ENCODE measurements at regions not wholly inside any gene's neighbourhood (a gene's known extent, or its start where the extent isn't known, plus 50 kb on each side); places are given as distances from the start of the nearest gene placed in this dataset.

DNA sequence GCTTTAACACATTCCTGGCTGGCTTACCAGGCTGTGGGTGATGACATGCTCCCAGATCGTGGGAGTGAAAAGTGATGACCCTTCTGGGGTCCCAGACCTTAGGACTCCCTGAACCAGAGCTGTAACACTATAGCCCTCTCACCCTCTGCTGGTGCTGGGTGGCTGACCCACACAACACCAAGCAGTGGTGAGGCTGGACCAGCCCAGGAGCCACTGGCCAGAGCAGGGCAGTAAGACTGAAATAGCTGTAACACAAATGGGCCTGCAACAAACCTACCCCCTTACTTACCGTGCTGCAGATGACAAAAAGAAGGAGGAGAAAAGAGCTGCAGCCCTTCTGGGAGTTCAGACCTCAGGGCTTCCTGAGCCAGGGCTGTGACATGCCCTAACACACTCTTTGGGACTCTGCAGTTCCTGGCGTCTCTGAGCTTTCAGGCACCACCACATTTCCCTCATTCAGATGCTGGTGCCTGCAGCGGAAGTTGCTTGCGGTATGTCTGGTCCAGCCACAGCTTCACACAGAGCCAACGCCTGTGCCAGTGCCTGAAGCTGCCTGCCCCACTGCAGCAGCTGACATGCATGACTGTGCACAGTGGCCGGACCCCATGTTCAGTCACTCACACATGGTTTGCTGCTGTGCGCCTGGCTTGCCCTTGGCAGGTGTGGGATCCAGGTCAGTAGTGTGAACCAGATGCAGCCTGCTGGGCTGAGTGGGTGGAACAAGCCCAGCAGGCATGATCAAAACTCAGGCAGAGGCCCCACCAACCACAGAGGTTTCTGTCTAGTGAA is 1247.4 kb downstream of the EFNA5 start:
- no peaks in the 10 kb centered on the region for H3K36me3 Mint-ChIP-seq
- H3K4me1 ChIP-seq (ENCODE audit: insufficient read depth, low read length) = no peaks in the 10 kb centered on the region
- peaks cover 0 to 12% (median 2%) of the 10 kb centered on the region in 8 donors for H3K9me3 Mint-ChIP-seq
- no peak overlapping the region for H3K4me3 ChIP-seq (ENCODE audit: low read length in 2 of 2)
- H3K36me3 ChIP-seq (ENCODE audit: insufficient read depth, low read length) = no peaks in the 10 kb centered on the region
- H3K4me1 Mint-ChIP-seq = no peaks in the 10 kb centered on the region
- CTCF ChIA-PET (ENCODE audit: partially characterized antibody) = no interaction called here
- no peak for DNase-seq
- intact Hi-C loops (cut with micrococcal nuclease) = no loop called here
- H3K4me3 Mint-ChIP-seq = no peak overlapping the region
- H3K9me3 ChIP-seq (ENCODE audit: control insufficient read depth in 1 of 2, low read length in 2 of 2) = no peaks in the 10 kb centered on the region
- H3K27ac ChIP-seq (ENCODE audit: low read depth, low read length) = no peak overlapping the region
- no peaks in the 10 kb centered on the region for H3K27me3 ChIP-seq (ENCODE audit: insufficient read depth, low read length)
- POLR2A ChIA-PET (ENCODE audit: partially characterized antibody) = no interaction called here
- H3K27me3 Mint-ChIP-seq = no peaks in the 10 kb centered on the region
- H3K27ac Mint-ChIP-seq = no peak overlapping the region

DNA sequence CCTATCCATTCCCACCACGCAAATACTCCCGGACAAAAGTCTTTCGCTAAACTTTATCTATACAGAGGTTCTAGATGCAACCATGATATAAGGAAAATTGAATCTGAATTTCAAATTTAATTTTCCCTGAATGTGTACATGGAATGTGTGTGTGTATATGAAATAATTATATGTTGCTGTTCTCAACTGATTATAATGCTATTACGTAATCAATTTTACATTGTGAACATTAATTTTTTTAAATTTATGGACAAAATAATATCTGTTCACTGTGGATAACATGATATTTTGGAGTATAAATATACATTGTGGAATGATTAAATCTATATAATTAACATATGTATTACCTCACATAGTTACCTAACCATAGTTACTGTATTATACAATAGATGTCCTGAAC is 1250.6 kb downstream of the EFNA5 start:
- Mint-ChIP-seq H3K36me3 (no peaks in the 10 kb centered on the region), H3K4me1 (no peaks in the 10 kb centered on the region), H3K9me3 (peaks cover 0 to 15% (median 3%) of the 10 kb centered on the region in 8 donors), H3K4me3 (no peak overlapping the region), H3K27me3 (no peaks in the 10 kb centered on the region), H3K27ac (no peak overlapping the region)
- Histone ChIP-seq H3K27me3 (ENCODE audit: insufficient read depth, low read length) (no peaks in the 10 kb centered on the region), H3K9me3 (ENCODE audit: control insufficient read depth in 1 of 2, low read length in 2 of 2) (no peaks in the 10 kb centered on the region), H3K4me3 (ENCODE audit: low read length in 2 of 2) (no peak overlapping the region), H3K4me1 (ENCODE audit: insufficient read depth, low read length) (no peaks in the 10 kb centered on the region), H3K36me3 (ENCODE audit: insufficient read depth, low read length) (no peaks in the 10 kb centered on the region), H3K27ac (ENCODE audit: low read depth, low read length) (no peak overlapping the region)
- POLR2A ChIA-PET (ENCODE audit: partially characterized antibody) = no interaction called here
- no peak for DNase-seq
- CTCF ChIA-PET (ENCODE audit: partially characterized antibody) = no interaction called here
- intact Hi-C loops (cut with micrococcal nuclease) = no loop called here

DNA sequence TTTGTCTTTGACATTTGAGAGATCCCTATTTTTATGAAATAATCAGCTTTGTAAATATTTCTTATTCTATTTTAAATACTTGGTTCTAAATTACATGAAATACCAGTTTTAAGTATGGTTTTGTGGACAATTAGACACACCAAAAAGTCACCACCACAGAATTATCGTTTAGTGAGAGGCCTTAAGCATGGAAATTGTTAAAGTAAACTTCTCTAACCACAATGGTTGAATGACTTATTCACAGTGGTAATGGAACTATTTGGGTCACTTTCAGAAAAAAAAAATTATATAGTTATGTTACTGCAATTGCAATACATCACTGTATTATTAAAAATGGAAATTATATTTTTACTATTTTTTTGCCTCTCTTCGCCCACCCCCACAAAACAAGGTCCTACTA is 1252.5 kb downstream of the EFNA5 start:
- no peaks in the 10 kb centered on the region for H3K27me3 ChIP-seq (ENCODE audit: insufficient read depth, low read length)
- H3K36me3 ChIP-seq (ENCODE audit: insufficient read depth, low read length) = no peaks in the 10 kb centered on the region
- no peaks in the 10 kb centered on the region for H3K27me3 Mint-ChIP-seq
- H3K9me3 Mint-ChIP-seq = peaks cover 0 to 12% (median 3%) of the 10 kb centered on the region in 8 donors
- DNase-seq = no peak
- no peak overlapping the region for H3K27ac ChIP-seq (ENCODE audit: low read depth, low read length)
- intact Hi-C loops (cut with micrococcal nuclease) = no loop called here
- H3K4me1 ChIP-seq (ENCODE audit: insufficient read depth, low read length) = no peaks in the 10 kb centered on the region
- POLR2A ChIA-PET (ENCODE audit: partially characterized antibody) = no interaction called here
- no peaks in the 10 kb centered on the region for H3K36me3 Mint-ChIP-seq
- no peak overlapping the region for H3K4me3 ChIP-seq (ENCODE audit: low read length in 2 of 2)
- H3K9me3 ChIP-seq (ENCODE audit: control insufficient read depth in 1 of 2, low read length in 2 of 2) = no peaks in the 10 kb centered on the region
- no peaks in the 10 kb centered on the region for H3K4me1 Mint-ChIP-seq
- no peak overlapping the region for H3K27ac Mint-ChIP-seq
- CTCF ChIA-PET (ENCODE audit: partially characterized antibody) = no interaction called here
- H3K4me3 Mint-ChIP-seq = no peak overlapping the region

DNA sequence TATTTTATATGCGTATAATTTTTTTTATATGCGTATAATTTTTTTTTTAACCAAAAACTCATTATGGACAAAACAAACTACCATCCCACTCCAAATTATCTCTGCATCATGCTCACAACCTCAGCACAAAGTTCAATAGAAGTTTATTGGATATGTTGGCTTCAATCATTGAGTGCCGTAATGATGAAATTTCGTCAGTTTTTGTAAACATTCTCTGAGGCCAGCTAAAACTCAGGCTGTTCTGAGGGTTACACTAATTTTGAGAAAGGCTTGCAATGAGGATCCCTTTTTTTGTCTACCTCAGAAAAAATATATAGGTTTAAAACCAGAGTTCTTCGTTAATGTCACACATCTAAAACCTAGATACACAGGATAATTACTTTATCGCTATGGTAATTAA is 1253.2 kb downstream of the EFNA5 start:
- no peak overlapping the region for H3K27ac Mint-ChIP-seq
- intact Hi-C loops (cut with micrococcal nuclease) = no loop called here
- Histone ChIP-seq H3K27me3 (ENCODE audit: insufficient read depth, low read length) (no peaks in the 10 kb centered on the region), H3K9me3 (ENCODE audit: control insufficient read depth in 1 of 2, low read length in 2 of 2) (no peaks in the 10 kb centered on the region), H3K4me3 (ENCODE audit: low read length in 2 of 2) (no peak overlapping the region), H3K36me3 (ENCODE audit: insufficient read depth, low read length) (no peaks in the 10 kb centered on the region), H3K4me1 (ENCODE audit: insufficient read depth, low read length) (no peaks in the 10 kb centered on the region), H3K27ac (ENCODE audit: low read depth, low read length) (no peak overlapping the region)
- ChIA-PET CTCF (ENCODE audit: partially characterized antibody) (no interaction called here), POLR2A (ENCODE audit: partially characterized antibody) (no interaction called here)
- H3K4me1 Mint-ChIP-seq = no peaks in the 10 kb centered on the region
- H3K4me3 Mint-ChIP-seq = no peak overlapping the region
- no peak for DNase-seq
- no peaks in the 10 kb centered on the region for H3K27me3 Mint-ChIP-seq
- peaks cover 0 to 12% (median 4%) of the 10 kb centered on the region in 8 donors for H3K9me3 Mint-ChIP-seq
- H3K36me3 Mint-ChIP-seq = no peaks in the 10 kb centered on the region

DNA sequence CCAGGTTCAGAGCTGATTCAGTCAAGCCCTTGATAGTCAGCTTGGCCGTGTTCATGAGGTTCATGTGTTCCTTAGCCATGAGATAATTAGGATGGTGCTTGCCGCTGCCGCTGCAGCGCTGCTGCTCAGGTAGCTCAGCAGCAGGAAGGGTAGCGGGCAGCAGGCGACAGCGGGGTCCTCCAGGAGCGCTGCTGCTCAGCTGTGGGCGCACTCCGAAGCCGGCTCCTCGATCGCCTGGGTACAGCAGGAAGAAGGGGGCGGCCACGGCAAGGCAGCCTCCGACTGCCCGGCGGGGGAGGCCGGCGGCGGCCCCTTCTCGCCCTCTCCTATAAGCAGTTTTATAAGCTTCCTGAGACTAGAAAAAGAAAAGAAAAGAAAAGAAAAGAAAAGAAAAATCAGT is 1253.6 kb downstream of the EFNA5 start:
- POLR2A ChIA-PET (ENCODE audit: partially characterized antibody) = no interaction called here
- no peak overlapping the region for H3K4me3 ChIP-seq (ENCODE audit: low read length in 2 of 2)
- no peak for DNase-seq
- Mint-ChIP-seq H3K27me3 (no peaks in the 10 kb centered on the region), H3K36me3 (no peaks in the 10 kb centered on the region), H3K4me1 (no peaks in the 10 kb centered on the region), H3K4me3 (no peak overlapping the region), H3K27ac (no peak overlapping the region), H3K9me3 (peaks cover 0 to 12% (median 4%) of the 10 kb centered on the region in 8 donors)
- CTCF ChIA-PET (ENCODE audit: partially characterized antibody) = no interaction called here
- intact Hi-C loops (cut with micrococcal nuclease) = no loop called here
- H3K4me1 ChIP-seq (ENCODE audit: insufficient read depth, low read length) = no peaks in the 10 kb centered on the region
- H3K27ac ChIP-seq (ENCODE audit: low read depth, low read length) = no peak overlapping the region
- H3K36me3 ChIP-seq (ENCODE audit: insufficient read depth, low read length) = no peaks in the 10 kb centered on the region
- H3K27me3 ChIP-seq (ENCODE audit: insufficient read depth, low read length) = no peaks in the 10 kb centered on the region
- H3K9me3 ChIP-seq (ENCODE audit: control insufficient read depth in 1 of 2, low read length in 2 of 2) = no peaks in the 10 kb centered on the region

DNA sequence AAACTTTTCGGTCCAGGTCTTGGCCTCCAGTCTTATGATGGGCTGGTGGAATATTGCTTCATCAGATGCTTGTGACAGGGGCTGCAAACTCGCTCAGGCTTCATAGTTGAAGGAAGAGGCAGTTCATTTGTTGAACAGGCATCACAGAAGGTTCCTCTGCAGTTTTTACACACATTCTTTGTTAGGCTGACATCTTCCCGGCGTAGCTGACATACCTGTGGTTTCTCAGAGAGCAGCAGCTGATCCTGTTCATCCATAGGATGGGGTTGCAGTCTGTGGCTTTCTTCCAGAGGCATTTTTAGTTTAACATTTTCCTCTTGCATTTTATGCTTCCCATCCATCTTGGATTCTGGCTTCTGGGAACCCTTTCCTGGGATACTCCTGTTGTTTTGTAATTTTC is 1255.2 kb downstream of the EFNA5 start:
- Histone ChIP-seq H3K27me3 (ENCODE audit: insufficient read depth, low read length) (no peaks in the 10 kb centered on the region), H3K4me1 (ENCODE audit: insufficient read depth, low read length) (no peaks in the 10 kb centered on the region), H3K27ac (ENCODE audit: low read depth, low read length) (no peak overlapping the region), H3K4me3 (ENCODE audit: low read length in 2 of 2) (no peak overlapping the region), H3K9me3 (ENCODE audit: control insufficient read depth in 1 of 2, low read length in 2 of 2) (no peaks in the 10 kb centered on the region), H3K36me3 (ENCODE audit: insufficient read depth, low read length) (no peaks in the 10 kb centered on the region)
- Mint-ChIP-seq H3K27ac (no peak overlapping the region), H3K9me3 (peaks cover 0 to 12% (median 3%) of the 10 kb centered on the region in 8 donors), H3K27me3 (no peaks in the 10 kb centered on the region), H3K4me1 (no peaks in the 10 kb centered on the region), H3K4me3 (no peak overlapping the region), H3K36me3 (no peaks in the 10 kb centered on the region)
- no peak for DNase-seq
- CTCF ChIA-PET (ENCODE audit: partially characterized antibody) = no interaction called here
- intact Hi-C loops (cut with micrococcal nuclease) = no loop called here
- POLR2A ChIA-PET (ENCODE audit: partially characterized antibody) = no interaction called here

DNA sequence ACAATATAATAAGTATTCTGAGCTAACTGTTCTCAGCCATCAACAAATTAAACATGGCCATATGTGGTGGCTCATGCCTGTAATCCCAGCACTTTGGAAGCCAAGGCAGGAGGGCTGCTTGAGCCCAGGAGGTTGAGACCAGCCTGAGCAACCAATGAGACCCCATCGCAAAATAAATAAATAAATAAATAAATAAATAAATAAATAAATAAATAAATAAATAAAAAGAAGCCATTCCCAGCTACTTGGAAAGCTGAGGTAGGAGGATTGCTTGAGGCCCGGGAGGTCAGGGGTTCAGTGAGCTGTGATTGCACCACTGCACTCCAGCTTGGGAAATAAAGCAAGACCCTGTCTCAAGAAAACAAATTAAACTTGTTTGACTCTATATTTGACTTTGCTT is 1256.4 kb downstream of the EFNA5 start:
- H3K27ac Mint-ChIP-seq = no peak overlapping the region
- Histone ChIP-seq H3K27ac (ENCODE audit: low read depth, low read length) (no peak overlapping the region), H3K4me1 (ENCODE audit: insufficient read depth, low read length) (no peaks in the 10 kb centered on the region), H3K4me3 (ENCODE audit: low read length in 2 of 2) (no peak overlapping the region), H3K36me3 (ENCODE audit: insufficient read depth, low read length) (no peaks in the 10 kb centered on the region), H3K27me3 (ENCODE audit: insufficient read depth, low read length) (no peaks in the 10 kb centered on the region), H3K9me3 (ENCODE audit: control insufficient read depth in 1 of 2, low read length in 2 of 2) (no peaks in the 10 kb centered on the region)
- H3K9me3 Mint-ChIP-seq = peaks cover 0 to 12% (median 4%) of the 10 kb centered on the region in 8 donors
- no peak overlapping the region for H3K4me3 Mint-ChIP-seq
- H3K36me3 Mint-ChIP-seq = no peaks in the 10 kb centered on the region
- no peaks in the 10 kb centered on the region for H3K27me3 Mint-ChIP-seq
- no peak for DNase-seq
- intact Hi-C loops (cut with micrococcal nuclease) = no loop called here
- POLR2A ChIA-PET (ENCODE audit: partially characterized antibody) = no interaction called here
- no peaks in the 10 kb centered on the region for H3K4me1 Mint-ChIP-seq
- CTCF ChIA-PET (ENCODE audit: partially characterized antibody) = no interaction called here

DNA sequence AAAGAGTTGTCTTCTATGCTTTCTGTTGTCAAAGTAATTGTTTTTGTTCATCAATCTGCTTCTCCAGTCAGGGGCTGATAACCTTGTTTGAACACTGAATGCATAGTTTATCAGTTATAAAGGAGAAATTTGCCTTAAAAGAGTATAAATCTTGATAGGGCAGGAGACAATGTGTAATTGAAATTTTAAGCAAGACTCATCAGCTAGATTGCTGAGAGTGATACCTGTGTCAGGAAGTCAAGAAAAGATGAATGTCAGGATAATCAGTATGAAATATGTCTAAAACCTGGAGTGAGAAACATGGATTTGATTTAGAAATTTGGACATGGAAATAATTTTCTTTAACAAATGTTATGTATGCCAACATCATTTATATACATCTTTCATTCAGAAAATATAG is 1258.1 kb downstream of the EFNA5 start:
- no peaks in the 10 kb centered on the region for H3K27me3 ChIP-seq (ENCODE audit: insufficient read depth, low read length)
- POLR2A ChIA-PET (ENCODE audit: partially characterized antibody) = no interaction called here
- H3K27me3 Mint-ChIP-seq = no peaks in the 10 kb centered on the region
- no peak overlapping the region for H3K27ac Mint-ChIP-seq
- H3K27ac ChIP-seq (ENCODE audit: low read depth, low read length) = no peak overlapping the region
- no peaks in the 10 kb centered on the region for H3K4me1 ChIP-seq (ENCODE audit: insufficient read depth, low read length)
- H3K4me3 Mint-ChIP-seq = no peak overlapping the region
- DNase-seq = no peak
- intact Hi-C loops (cut with micrococcal nuclease) = no loop called here
- H3K9me3 ChIP-seq (ENCODE audit: control insufficient read depth in 1 of 2, low read length in 2 of 2) = no peaks in the 10 kb centered on the region
- H3K36me3 ChIP-seq (ENCODE audit: insufficient read depth, low read length) = no peaks in the 10 kb centered on the region
- no peaks in the 10 kb centered on the region for H3K36me3 Mint-ChIP-seq
- CTCF ChIA-PET (ENCODE audit: partially characterized antibody) = no interaction called here
- H3K4me1 Mint-ChIP-seq = no peaks in the 10 kb centered on the region
- no peak overlapping the region for H3K4me3 ChIP-seq (ENCODE audit: low read length in 2 of 2)
- H3K9me3 Mint-ChIP-seq = peaks cover 0 to 10% (median 4%) of the 10 kb centered on the region in 8 donors
